Stimulated activated naive CD4-positive, alpha-beta T cell treated with Interleukin-2 at 50 U/mL for 16 hours (primary cell): ENCODE measurements at regions not wholly inside any gene's neighbourhood (a gene's known extent, or its start where the extent isn't known, plus 50 kb on each side); places are given as distances from the start of the nearest gene placed in this dataset.

Source experiments
- DNase-seq: peaks from one replicate; lab custom pipeline; 2025; lab: John Stamatoyannopoulos, UW

DNA sequence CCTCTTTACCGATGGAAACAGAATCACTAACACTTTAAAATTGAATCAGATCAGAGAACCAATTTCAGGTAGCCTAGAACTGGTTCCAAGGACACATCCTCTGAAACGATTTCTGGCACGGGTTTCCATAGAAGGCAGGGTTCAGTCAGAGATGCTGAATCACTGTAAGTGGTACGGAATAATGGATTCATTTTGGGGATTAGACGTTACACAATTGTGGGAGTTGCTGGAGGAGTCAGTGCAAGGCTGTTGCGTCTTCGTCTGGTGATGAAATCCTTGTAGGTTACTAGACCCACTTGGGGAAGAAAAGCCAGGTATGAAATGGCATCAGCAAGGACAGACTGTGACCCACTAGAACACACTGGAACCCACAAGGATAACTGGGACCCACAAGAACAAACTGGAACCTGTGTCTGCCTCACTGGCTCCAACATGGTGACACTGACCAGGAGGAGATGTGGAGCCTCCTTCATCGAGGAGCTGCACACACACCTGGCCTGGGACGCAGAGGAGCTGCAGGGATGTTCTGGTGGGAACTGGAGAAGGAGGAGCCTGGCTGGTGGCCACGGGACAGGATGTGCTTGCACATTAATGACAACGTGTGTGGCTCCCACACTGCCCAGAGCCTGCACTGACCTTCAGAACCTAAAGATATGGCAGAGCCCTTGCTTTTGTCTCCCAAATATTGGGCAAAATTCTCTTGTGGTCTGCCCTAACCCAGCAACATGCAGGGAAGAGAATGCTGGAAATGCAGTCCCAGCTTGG is 105.1 kb downstream of the TRAPPC11 start:
- DNase-seq, result no peak

DNA sequence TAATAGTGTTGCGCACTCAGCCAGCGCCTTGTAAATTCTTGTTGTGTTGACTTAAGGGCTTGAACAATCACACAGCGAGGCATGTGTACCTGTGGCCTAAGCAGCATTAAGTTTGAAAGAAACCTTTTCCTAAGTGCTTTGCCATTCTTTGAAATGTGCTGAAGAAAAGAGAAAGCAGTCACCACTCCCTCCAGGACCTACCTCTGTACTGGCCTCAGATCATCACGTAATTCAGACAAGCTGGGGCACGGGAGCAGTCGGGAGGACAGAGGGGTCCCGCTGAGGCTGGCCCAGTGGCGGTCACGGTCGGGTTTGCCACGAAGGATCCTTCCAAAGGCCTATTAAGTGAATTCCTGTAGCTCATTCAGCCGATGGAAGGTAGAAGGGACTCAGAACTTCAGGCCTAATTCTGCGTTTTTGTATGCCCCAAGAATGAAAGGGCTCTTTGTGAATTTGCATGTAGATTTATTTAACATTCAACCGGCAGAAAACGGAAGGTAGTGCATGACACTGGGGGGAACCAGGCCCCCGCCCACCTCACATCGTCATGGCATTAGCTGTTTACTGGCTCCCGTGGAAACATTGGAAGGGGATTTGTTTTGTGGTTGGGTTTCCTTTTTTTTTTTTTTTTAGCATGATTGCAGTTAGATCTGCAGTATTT is 106.3 kb downstream of the TRAPPC11 start:
- no peak for DNase-seq

DNA sequence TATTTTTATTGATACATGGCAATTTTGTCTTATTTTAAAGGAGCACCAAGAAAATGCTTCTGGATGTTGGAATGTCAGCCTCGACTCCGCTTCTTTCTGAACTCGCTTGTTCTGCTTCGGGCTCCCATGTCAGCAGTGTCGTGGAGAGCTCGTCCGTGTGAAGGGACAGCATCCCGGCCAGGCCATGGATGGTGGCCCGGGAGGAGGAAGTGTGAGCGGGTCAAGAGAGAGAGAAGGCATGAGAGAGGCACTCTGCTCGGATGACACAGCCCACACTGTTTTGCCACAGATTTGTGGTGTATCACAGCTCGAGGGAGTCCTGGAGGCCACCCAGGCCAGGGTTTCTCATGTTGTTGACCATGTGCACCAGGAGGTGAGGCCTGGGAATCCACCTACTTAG is 107.0 kb downstream of the TRAPPC11 start:
- DNase-seq, result no peak

DNA sequence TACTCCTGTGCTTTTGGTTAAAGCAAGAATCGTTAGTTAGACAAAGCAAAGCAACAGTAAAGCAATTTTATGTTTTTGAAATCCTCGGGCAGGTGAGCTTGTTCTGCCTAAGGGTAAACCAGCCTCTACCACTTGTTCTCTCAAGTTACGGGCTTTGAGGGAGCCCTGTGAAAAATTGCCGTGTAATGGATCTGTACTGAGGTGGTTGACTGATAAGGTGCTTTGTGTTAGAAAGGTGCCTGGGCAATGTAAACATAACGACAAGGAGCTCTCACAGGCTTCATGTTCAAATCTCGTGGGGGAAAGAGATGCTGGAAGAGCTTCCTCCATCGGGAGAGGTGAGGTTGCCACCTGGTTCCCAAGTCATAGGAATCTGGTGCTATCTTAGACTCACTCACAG is 111.8 kb downstream of the TRAPPC11 start:
- DNase-seq, result no peak

DNA sequence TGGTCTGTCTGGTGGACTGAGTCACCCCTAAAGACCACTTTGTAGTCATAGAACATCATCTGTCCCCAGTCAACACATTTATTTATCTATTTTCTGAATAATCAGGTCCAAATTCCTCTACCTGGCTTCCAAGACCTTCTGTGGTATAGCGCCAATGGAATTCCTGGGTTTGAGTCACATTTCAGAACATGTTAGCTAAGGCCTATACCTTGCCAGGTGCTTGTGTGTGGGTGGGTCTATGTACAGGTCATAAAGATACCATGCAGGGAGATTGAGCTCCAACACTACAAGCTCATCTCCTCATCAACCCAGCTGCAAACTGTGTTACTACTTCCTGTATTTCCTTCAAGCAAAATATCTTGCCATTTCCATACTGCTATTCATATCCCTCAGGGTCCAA is 113.3 kb downstream of the TRAPPC11 start:
- DNase-seq, result no peak

- DNase-seq, result no peak
These were observed 114.7 kb downstream of the TRAPPC11 start for GRCh38 chr4:183773790-183774189.

DNA sequence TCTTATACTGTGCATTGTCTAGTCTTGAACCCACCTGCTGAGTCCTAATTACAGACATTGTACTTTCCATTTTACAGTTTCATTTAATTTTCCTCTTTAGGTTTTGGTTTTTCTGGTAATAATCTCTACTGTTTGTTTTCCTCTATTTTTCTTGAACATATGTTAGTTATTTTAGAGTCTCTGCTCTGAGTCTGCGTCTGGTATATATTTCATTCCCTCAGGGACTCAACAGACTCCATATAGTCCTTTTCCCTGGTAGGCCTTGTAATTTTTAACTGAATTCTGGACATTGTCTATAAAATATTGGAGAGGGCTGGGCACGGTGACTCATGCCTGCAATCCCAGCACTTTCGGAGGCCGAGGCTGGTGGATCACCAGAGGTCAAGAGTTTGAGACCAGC is 121.8 kb upstream of the STOX2 start:
- no peak for DNase-seq

DNA sequence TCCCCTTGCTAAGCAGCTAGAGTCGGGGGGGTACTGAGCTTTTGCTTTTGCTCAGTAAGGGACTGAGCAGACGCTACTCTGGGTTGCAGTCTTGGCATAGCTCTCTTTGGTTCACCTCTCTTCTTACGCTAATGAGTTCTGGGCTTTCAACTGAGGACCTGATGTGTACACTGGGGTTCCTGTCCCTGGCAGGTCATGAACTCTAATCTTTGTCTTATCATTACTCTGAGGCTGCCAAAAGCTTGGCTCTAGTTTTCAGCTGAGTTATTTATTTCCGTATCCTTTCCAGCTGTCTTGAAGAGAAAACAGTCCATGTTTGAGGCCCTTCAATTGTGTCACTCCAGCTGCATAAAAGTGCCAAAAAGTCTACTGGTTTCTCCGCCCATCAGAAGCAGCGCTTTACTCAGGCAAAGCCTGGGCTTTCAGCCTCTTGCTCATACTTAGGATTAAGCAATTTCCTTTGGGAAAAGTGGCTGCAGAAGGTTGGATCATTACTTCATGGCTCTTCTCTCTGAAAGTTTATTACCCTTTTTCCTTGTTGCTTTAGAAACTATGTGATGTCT is 121.0 kb upstream of the STOX2 start:
- no peak for DNase-seq

GRCh38 chr4:183788308-183788905 is 116.7 kb upstream of the STOX2 start:
- DNase-seq, result no peak

DNA sequence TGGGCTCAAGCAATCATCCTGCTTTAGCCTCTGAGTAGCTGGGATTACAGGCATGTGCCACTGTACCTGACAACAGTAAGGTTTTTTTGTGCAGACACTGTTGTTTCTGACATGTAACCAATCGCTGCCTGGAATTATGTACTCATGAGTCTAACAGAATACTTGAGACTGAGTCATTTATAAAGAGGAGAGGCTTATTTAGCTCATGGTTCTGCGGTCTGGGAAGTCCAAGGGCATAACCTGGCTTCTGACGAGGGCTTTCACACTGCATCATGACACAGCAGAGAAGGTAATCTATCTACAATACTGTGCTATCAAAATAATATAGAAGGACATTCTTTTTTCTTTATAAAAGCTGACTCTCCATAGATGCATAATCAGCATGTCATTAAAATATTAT is 115.5 kb upstream of the STOX2 start:
- no peak for DNase-seq

DNA sequence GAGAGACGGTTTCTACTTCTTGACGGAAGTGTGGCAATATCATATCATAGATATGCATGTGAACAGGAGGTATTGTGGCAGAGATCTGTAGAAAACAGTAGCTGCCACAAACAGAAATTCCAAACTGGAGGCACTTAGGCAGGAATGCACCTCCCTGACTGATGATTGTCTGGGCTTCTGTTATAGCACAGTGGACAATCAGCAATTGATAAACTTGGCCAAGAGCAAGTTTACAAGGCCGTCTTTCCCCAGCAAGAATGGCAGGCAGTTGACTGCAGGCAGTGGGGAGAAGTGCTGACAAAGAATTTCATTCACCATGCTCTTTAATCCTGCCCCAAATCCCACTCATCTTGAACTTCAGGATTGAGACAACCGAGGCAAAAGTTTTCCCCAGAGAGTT is 114.4 kb upstream of the STOX2 start:
- no peak for DNase-seq

GRCh38 chr4:183797011-183797444 is 108.1 kb upstream of the STOX2 start:
- DNase-seq, result no peak

DNA sequence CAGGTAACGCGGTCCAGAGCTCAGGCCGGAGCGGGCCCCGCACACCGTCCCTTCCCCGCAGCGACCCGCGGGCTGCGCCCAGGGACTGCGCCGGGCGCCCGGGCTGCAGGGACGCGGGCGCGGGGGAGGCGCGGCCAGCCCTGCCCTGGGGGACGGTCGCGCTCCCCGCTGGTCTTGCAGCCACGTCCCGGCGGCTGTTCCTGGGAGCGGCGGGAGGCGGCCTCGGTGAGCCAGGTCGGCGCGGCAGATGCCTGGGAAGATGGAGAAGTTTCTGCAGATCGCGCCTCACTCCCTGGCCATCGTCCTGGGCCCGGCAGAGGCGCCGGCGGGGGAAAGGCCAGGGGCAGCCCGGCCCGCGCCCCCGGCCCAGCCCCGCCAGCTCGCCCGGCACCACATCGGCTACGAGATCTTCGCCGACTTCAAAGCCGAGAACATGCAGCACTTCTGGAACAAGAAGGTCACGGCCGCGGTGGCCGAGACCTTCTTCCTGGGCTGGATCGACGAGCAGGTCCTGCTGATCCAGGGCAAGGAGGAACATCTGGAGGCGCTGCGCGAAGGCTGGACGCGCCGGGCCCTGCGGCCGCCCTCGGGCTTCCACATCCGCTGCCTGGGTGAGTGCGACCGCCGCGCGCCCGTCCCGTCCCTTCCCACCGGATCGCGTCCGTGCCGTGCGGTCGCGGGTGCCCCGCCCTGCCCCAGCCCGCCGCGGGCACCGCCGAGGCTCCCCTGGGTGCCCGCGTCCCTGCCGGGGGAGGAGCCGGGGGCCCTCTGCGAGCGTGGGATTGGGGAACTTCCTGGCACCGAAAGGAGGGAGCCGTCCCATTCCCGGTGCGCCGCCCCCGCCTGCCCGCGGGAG is 107.4 kb upstream of the STOX2 start:
- no peak for DNase-seq

GRCh38 chr4:183798301-183799253 is 106.5 kb upstream of the STOX2 start:
- DNase-seq, result no peak

- DNase-seq, result no peak
These were observed 103.5 kb upstream of the STOX2 start for GRCh38 chr4:183801457-183802165.

DNA sequence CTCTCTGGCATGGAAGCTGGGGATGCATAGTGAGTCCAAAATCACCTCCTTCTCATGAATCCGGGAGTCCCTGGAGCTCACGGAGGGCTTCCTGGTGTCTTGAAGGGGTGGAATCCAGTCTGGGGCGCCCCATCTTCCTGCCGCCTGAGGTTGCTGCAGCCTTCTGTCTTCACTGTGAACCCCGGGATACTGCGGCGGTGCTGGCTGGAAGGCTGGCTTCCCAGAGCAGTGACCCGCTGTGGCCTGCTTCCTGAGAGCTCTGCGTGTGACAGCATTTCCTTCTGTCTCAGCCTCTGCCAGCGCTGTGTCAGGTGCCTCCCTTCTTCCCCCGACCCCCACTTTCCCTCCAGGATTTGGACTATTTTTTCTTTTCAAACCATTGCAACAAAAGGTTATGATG is 98.8 kb upstream of the STOX2 start:
- no peak for DNase-seq

- DNase-seq, result no peak
These were observed 97.5 kb upstream of the STOX2 start for GRCh38 chr4:183807420-183808096.

- DNase-seq, result no peak
These were observed 97.0 kb upstream of the STOX2 start for GRCh38 chr4:183808097-183808456.

DNA sequence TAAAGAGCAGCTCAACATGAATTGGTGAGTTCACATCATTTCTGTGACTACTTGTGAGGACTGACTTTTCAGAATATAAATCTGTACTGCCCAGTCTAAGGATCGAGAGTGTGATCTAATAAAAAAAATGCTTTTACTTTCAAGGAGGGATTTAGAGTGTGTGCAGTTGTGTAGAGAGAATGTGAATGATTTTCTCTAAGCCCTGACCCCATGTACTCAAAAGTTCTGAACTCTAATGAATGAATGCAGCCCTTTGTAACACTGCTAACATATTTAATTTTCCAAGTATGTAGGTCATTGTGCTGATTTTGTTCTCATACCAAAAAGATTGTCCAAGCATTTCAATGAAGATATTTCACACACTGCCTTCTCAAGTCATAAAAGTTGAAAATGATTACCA is 92.5 kb upstream of the STOX2 start:
- no peak for DNase-seq

DNA sequence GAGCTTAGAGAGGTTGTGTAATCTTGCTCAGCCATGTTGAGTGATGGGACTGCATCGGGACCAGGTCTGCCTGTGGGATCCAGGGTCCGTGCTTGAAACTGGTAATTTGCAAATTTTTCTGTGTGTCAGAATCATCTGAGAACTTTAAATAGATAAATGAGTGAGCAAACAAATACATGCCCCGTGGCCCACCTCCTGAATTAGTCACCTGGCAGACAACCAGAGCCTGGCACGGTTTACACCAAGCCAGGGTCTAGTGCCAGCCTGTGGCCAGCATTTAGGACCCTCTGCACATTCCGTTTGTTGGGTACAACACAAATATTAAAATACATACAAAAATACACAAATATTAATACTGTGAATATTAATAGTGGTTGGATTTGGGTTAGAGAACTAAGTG is 90.6 kb upstream of the STOX2 start:
- no peak for DNase-seq
